Astrocyte (in vitro differentiated cells and primary cell): ENCODE measurements at regions not wholly inside any gene's neighbourhood (a gene's known extent, or its start where the extent isn't known, plus 50 kb on each side); places are given as distances from the start of the nearest gene placed in this dataset.

Experiments
- DNase-seq: peaks from one replicate; pipeline ENCODE4 v3.0.0-alpha.2; 2010; ENCODE audit warnings: low read depth
- FAIRE-seq: peaks from 2 replicates; lab custom pipeline; 2011; peaks lifted over from hg19 to GRCh38; lab: Jason Lieb, UNC
- H2AFZ ChIP-seq: 2 replicates; pipeline ENCODE4 v1.6.0; 2012; ENCODE audit warnings: low read depth, low read length, inconsistent platforms
- H3K27ac ChIP-seq: 2 replicates; pipeline ENCODE4 v1.5.1; 2011; ENCODE audit warnings: low read depth, low read length, inconsistent platforms
- H3K27me3 ChIP-seq: 2 replicates; pipeline ENCODE4 v1.6.0; 2011; ENCODE audit warnings: low read length, inconsistent platforms; ENCODE audit not compliant: insufficient read depth
- H3K36me3 ChIP-seq: 2 replicates; pipeline ENCODE4 v1.5.1; 2011; ENCODE audit warnings: low read length, inconsistent platforms; ENCODE audit not compliant: insufficient read depth
- H3K4me1 ChIP-seq: 2 replicates; pipeline ENCODE4 v1.5.1; 2011; ENCODE audit warnings: low read length, inconsistent platforms; ENCODE audit not compliant: insufficient read depth
- H3K4me2 ChIP-seq: 2 replicates; pipeline ENCODE4 v1.6.0; 2012; ENCODE audit warnings: low read length, inconsistent platforms
- H3K4me3 ChIP-seq: 2 replicates; pipeline ENCODE4 v1.5.1; 2011; ENCODE audit warnings: low read depth, mild to moderate bottlenecking, low read length, inconsistent platforms; ENCODE audit not compliant: insufficient read depth
- H3K79me2 ChIP-seq: 2 replicates; pipeline ENCODE4 v1.6.0; 2012; ENCODE audit warnings: mild to moderate bottlenecking, low read length, inconsistent platforms; ENCODE audit not compliant: insufficient read depth
- H3K9ac ChIP-seq: 2 replicates; pipeline ENCODE4 v1.6.0; 2012; ENCODE audit warnings: mild to moderate bottlenecking, low read length, inconsistent platforms
- H3K9me3 ChIP-seq: 2 replicates; pipeline ENCODE4 v1.5.1; 2012; ENCODE audit warnings: low read depth, mild to moderate bottlenecking, low read length, inconsistent platforms; ENCODE audit not compliant: insufficient read depth
- H4K20me1 ChIP-seq: 2 replicates; pipeline ENCODE4 v1.6.0; 2012; ENCODE audit warnings: low read length, inconsistent platforms; ENCODE audit not compliant: insufficient read depth
- H3K27ac Mint-ChIP-seq: one replicate; pipeline ENCODE4 v1.8.0; 2021; ENCODE audit warnings: mild to moderate bottlenecking, mixed read lengths; ENCODE audit not compliant: unreplicated experiment
- H3K27me3 Mint-ChIP-seq: one replicate; pipeline ENCODE4 v1.8.0; 2021; ENCODE audit warnings: low read depth, mixed read lengths; ENCODE audit not compliant: unreplicated experiment
- H3K36me3 Mint-ChIP-seq: one replicate; pipeline ENCODE4 v1.8.0; 2021; ENCODE audit warnings: low read depth, mixed read lengths; ENCODE audit not compliant: unreplicated experiment
- H3K4me1 Mint-ChIP-seq: one replicate; pipeline ENCODE4 v1.8.0; 2021; ENCODE audit warnings: low read depth, mixed read lengths; ENCODE audit not compliant: unreplicated experiment
- H3K4me3 Mint-ChIP-seq: one replicate; pipeline ENCODE4 v1.8.0; 2021; ENCODE audit warnings: mild to moderate bottlenecking, moderate library complexity, mixed read lengths; ENCODE audit not compliant: unreplicated experiment
- H3K9me3 Mint-ChIP-seq: one replicate; pipeline ENCODE4 v1.8.0; 2021; ENCODE audit warnings: mild to moderate bottlenecking, mixed read lengths; ENCODE audit not compliant: unreplicated experiment
- CTCF ChIP-seq: IDR thresholded peaks from 2 replicates; pipeline ENCODE4 v1.5.1; 2011; ENCODE audit warnings: low read depth, mild to moderate bottlenecking, inconsistent platforms, low read length, moderate library complexity; ENCODE audit not compliant: insufficient read depth
- EZH2 ChIP-seq: IDR thresholded peaks from 2 replicates; pipeline ENCODE4 v1.6.1; 2012; ENCODE audit warnings: mild to moderate bottlenecking, low read length, inconsistent platforms; ENCODE audit not compliant: insufficient read depth

GRCh38 chr11:92129811-92130210 is 94.8 kb upstream of the FAT3 start:
- H3K27me3 Mint-ChIP-seq = no peaks in the 10 kb centered on the region
- H3K4me2 ChIP-seq = peak overlapping the region; percentile 27
- no peaks in the 10 kb centered on the region for H4K20me1 ChIP-seq
- H2AFZ ChIP-seq = no peak overlapping the region
- H3K4me1 ChIP-seq = peaks cover 27% of the 10 kb centered on the region
- no peaks in the 10 kb centered on the region for H3K9me3 ChIP-seq
- no peak overlapping the region for H3K4me3 ChIP-seq
- no peaks in the 10 kb centered on the region for H3K79me2 ChIP-seq
- H3K9ac ChIP-seq = peak overlapping the region; percentile 8
- peak overlapping the region; percentile 69 for H3K27ac ChIP-seq
- peak overlapping the region; percentile 77 for H3K27ac Mint-ChIP-seq
- no peak overlapping the region for H3K4me3 Mint-ChIP-seq
- H3K27me3 ChIP-seq = no peaks in the 10 kb centered on the region
- DNase-seq (no peak), FAIRE-seq (no peak)
- no peaks in the 10 kb centered on the region for H3K36me3 Mint-ChIP-seq
- TF ChIP-seq CTCF = no peak
- TF ChIP-seq EZH2 = no peak
- H3K4me1 Mint-ChIP-seq = peaks cover 39% of the 10 kb centered on the region
- peaks cover 2% of the 10 kb centered on the region for H3K9me3 Mint-ChIP-seq
- no peaks in the 10 kb centered on the region for H3K36me3 ChIP-seq

- H3K36me3 Mint-ChIP-seq = no peaks in the 10 kb centered on the region
- Histone ChIP-seq H3K4me1 (peaks cover 43% of the 10 kb centered on the region), H3K27me3 (no peaks in the 10 kb centered on the region), H4K20me1 (no peaks in the 10 kb centered on the region), H3K9me3 (no peaks in the 10 kb centered on the region), H3K79me2 (no peaks in the 10 kb centered on the region), H3K27ac (no peak overlapping the region), H2AFZ (no peak overlapping the region), H3K4me3 (no peak overlapping the region), H3K36me3 (no peaks in the 10 kb centered on the region), H3K4me2 (no peak overlapping the region), H3K9ac (no peak overlapping the region)
- DNase-seq = no peak
- H3K4me1 Mint-ChIP-seq = peaks cover 50% of the 10 kb centered on the region
- H3K4me3 Mint-ChIP-seq = no peak overlapping the region
- no peaks in the 10 kb centered on the region for H3K27me3 Mint-ChIP-seq
- no peaks in the 10 kb centered on the region for H3K9me3 Mint-ChIP-seq
- TF ChIP-seq CTCF = no peak
- no peak for FAIRE-seq
- H3K27ac Mint-ChIP-seq = no peak overlapping the region
Observed at GRCh38 chr11:92128026-92128425, 96.6 kb upstream of the FAT3 start.

GRCh38 chr11:92125321-92125720 is 99.3 kb upstream of the FAT3 start:
- Histone ChIP-seq H3K9ac (no peak overlapping the region), H3K27ac (no peak overlapping the region), H3K4me2 (no peak overlapping the region), H4K20me1 (no peaks in the 10 kb centered on the region), H3K27me3 (no peaks in the 10 kb centered on the region), H3K9me3 (no peaks in the 10 kb centered on the region), H3K4me3 (no peak overlapping the region), H3K4me1 (peaks cover 41% of the 10 kb centered on the region), H2AFZ (no peak overlapping the region), H3K36me3 (no peaks in the 10 kb centered on the region), H3K79me2 (no peaks in the 10 kb centered on the region)
- H3K27ac Mint-ChIP-seq = peak overlapping the region; percentile 36
- FAIRE-seq (no peak), DNase-seq (peak; percentile 34)
- TF ChIP-seq EZH2 (no peak), CTCF (no peak)
- H3K4me1 Mint-ChIP-seq = peaks cover 49% of the 10 kb centered on the region
- H3K9me3 Mint-ChIP-seq = no peaks in the 10 kb centered on the region
- no peak overlapping the region for H3K4me3 Mint-ChIP-seq
- H3K36me3 Mint-ChIP-seq = no peaks in the 10 kb centered on the region
- H3K27me3 Mint-ChIP-seq = no peaks in the 10 kb centered on the region
